ENCODE measurements at regions not wholly inside any gene's neighbourhood (a gene's known extent, or its start where the extent isn't known, plus 50 kb on each side); places are given as distances from the start of the nearest gene placed in this dataset.

DNA sequence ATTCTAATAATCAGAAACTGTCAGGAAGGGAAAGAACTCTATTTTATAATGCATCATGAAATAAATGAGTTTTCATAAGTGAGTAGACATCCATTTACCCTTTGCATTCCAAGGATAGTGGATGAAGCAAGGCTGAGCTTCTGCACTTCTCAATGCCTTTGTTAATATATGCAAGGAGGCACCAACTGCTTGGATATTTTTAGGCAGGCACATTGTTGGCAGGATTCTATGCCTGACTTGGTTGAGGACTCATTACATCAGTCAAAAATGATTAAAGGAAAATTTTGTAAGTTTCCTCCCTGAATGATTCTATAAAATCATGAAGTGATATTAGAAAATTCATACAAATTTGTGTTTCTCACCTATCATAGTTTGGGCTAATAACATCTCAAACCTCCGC is 612.2 kb upstream of the POM121L12 start (continued):
- no peak for TF ChIP-seq SP1 (IDR thresholded peaks at IDR 0.05; ENCODE audit: low read depth, low read length)
- TF ChIP-seq BACH1 (IDR thresholded peaks at IDR 0.05; ENCODE audit: low read length): no peak
- no peak for TF ChIP-seq NANOG (IDR thresholded peaks at IDR 0.05; ENCODE audit: insufficient read depth, low read depth, low read length, poor library complexity, severe bottlenecking)

Measured in H1 (cell line).